ENCODE measurements at regions not wholly inside any gene's neighbourhood (a gene's known extent, or its start where the extent isn't known, plus 50 kb on each side); places are given as distances from the start of the nearest gene placed in this dataset.
"Not testable (repeated sequence)": the region's sequence is repeated elsewhere in the genome, so short reads cannot be mapped to it uniquely, and the experiment has no call there.

DNA sequence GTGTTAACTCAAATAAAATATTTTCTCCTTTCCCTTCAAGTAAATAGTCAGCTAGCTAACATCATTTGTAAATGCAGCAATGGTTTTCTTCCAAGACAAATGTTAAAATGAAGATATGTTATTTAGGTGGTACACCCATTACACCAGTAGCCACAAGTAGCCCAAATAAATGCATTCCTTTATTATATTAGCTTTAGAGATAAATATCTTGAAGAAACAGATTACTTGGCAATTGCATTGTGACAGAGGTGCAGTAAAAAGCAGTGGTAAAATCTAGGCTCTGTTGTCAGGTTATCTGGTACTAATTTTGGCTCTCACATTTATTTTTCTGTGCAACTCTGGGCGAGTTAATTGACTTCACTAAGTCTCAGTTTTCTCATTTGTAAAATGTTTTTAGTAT is 193.0 kb downstream of the NAA11 start:
- WGBS, 2 donors = 45 to 48% methylated on average over 1 of the region's 1 CpG
- intact Hi-C loops (cut with DNase I) = no loop called here
- TF ChIP-seq, protein P1, sequence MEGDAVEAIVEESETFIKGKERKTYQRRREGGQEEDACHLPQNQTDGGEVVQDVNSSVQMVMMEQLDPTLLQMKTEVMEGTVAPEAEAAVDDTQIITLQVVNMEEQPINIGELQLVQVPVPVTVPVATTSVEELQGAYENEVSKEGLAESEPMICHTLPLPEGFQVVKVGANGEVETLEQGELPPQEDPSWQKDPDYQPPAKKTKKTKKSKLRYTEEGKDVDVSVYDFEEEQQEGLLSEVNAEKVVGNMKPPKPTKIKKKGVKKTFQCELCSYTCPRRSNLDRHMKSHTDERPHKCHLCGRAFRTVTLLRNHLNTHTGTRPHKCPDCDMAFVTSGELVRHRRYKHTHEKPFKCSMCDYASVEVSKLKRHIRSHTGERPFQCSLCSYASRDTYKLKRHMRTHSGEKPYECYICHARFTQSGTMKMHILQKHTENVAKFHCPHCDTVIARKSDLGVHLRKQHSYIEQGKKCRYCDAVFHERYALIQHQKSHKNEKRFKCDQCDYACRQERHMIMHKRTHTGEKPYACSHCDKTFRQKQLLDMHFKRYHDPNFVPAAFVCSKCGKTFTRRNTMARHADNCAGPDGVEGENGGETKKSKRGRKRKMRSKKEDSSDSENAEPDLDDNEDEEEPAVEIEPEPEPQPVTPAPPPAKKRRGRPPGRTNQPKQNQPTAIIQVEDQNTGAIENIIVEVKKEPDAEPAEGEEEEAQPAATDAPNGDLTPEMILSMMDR (IDR thresholded peaks at IDR 0.05) = no peak
- no peak for TF ChIP-seq POLR2A (IDR thresholded peaks at IDR 0.05)
- H3K4me3 ChIP-seq = no peak overlapping the region
- H3K27me3 ChIP-seq = no peaks in the 10 kb centered on the region
- H3K4me1 ChIP-seq = no peaks in the 10 kb centered on the region
- peaks cover 0 to 9% (median 0%) of the 10 kb centered on the region in 3 donors for H3K9me3 ChIP-seq
- no peaks in the 10 kb centered on the region for H3K36me3 ChIP-seq (replicated peaks in 1 of 2; ENCODE audit: insufficient read depth in 1 of 2, low read depth in 2 of 2)
- H3K27ac ChIP-seq = no peak overlapping the region
- DNase-seq (no peak), ATAC-seq (no peak)

DNA sequence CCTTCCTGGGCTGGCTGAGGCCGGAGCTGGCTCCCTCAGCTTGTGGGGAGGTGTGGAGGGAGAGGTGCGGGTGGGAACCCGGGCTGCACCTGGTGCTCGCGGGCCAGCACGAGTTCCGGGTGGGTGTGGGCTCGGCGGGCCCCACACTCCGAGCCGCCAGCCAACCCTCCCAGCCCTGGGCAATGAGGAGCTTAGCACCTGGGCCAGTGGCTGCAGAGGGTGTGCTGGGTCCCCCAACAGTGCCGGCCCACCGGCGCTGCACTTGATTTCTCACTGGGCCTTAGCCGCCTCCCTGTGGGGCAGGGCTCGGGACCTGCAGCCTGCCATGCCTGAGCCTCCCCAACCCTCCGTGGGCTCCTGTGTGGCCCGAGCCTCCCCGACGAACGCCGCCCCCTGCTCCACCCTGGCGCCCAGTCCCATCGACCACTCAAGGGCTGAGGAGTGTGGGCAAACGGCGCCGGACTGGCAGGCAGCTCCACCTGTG is 182.7 kb upstream of the PAQR3 start:
- intact Hi-C loops (cut with DNase I) = no loop called here
- ATAC-seq = no peak
- TF ChIP-seq, protein P1 (IDR thresholded peaks at IDR 0.05) = no peak
- TF ChIP-seq POLR2A (IDR thresholded peaks at IDR 0.05) = no peak
- Histone ChIP-seq H3K4me3 (no peak overlapping the region), H3K9me3 (peaks cover 0 to 4% (median 0%) of the 10 kb centered on the region in 3 donors), H3K4me1 (no peaks in the 10 kb centered on the region), H3K36me3 (replicated peaks in 1 of 2; ENCODE audit: insufficient read depth in 1 of 2, low read depth in 2 of 2) (no peaks in the 10 kb centered on the region), H3K27ac (no peak overlapping the region), H3K27me3 (no peaks in the 10 kb centered on the region)
- WGBS, 2 donors = 89% methylated on average over 16 of the region's 27 CpGs; no CpG with 5 or more reads in 1 of the 2 donors
- no peak for DNase-seq

DNA sequence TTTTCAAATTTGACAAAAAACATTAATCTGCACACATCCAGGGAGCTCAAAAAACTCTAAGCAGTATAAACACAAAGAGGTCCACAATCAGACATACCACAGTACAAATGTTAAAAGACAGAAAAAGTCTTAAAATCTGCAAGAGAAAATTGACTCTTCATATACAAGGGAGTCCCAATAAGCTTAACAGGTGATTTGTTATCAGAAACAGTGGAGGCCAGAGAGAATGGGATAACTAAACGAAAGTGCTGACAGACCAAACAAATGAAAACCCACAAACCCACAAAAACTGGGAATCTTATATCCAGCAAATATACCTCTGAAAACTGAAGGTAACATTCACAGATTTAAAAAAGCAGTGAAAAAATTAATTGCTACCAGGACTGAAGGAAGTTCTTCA is 182.0 kb upstream of the PAQR3 start:
- intact Hi-C loops (cut with DNase I) = no loop called here
- Histone ChIP-seq H3K4me3 (no peak overlapping the region), H3K36me3 (replicated peaks in 1 of 2; ENCODE audit: insufficient read depth in 1 of 2, low read depth in 2 of 2) (no peaks in the 10 kb centered on the region), H3K27ac (no peak overlapping the region), H3K4me1 (no peaks in the 10 kb centered on the region), H3K9me3 (peaks cover 0 to 4% (median 0%) of the 10 kb centered on the region in 3 donors), H3K27me3 (no peaks in the 10 kb centered on the region)
- no peak for ATAC-seq
- 71 to 79% methylated on average over 1 of the region's 1 CpG for WGBS, 2 donors
- TF ChIP-seq POLR2A (IDR thresholded peaks at IDR 0.05) = no peak
- TF ChIP-seq, protein P1 (IDR thresholded peaks at IDR 0.05) = no peak
- DNase-seq = no peak

DNA sequence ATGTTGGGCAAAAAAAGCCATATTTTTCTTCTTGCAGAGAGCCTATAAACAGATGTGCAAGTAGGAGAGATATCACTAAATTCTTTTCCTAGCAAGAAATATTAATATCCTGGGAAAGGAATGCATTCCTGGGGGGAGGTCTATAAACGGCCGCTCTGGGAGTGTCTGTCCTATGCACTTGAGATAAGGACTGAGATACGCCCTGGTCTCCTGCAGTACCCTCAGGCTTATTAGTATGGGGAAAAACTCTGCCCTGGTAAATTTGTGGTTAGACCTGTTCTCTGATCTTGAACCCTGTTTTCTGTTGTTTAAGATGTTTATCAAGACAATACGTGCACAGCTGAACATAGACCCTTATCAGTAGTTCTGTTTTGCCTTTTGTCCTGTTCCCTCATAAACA is 177.8 kb upstream of the PAQR3 start:
- H3K36me3 ChIP-seq (replicated peaks in 1 of 2; ENCODE audit: insufficient read depth in 1 of 2, low read depth in 2 of 2); intact Hi-C loops (cut with DNase I); H3K4me3 ChIP-seq; DNase-seq; H3K9me3 ChIP-seq; H3K27ac ChIP-seq; H3K27me3 ChIP-seq; ATAC-seq; H3K4me1 ChIP-seq: not testable (repeated sequence)
- WGBS, 2 donors = 73 to 85% methylated on average over 4 of the region's 4 CpGs

DNA sequence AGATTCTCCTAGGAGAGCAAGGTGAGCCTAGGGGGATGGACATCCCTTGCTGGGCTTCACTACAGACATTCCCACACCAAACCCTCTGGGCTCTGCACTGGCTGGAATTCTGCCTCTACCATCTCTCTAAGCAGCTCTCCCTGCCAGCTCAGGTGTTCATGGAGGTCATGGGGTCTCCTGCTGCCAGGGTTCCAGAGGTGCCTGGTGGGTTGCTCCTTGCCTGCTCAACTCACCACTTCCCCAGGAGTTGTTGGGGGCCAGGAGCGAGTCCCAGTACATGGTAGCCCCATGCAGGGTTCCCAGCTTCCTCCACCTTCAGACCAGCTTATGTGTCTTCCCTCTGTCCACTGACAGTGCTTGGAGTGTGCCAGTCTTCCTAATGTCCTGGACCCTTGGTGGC is 167.8 kb upstream of the PAQR3 start:
- no peak for TF ChIP-seq POLR2A (IDR thresholded peaks at IDR 0.05)
- TF ChIP-seq, protein P1 (IDR thresholded peaks at IDR 0.05) = no peak
- H3K27me3 ChIP-seq = no peaks in the 10 kb centered on the region
- H3K27ac ChIP-seq = no peak overlapping the region
- no peak overlapping the region for H3K4me3 ChIP-seq
- H3K4me1 ChIP-seq = no peaks in the 10 kb centered on the region
- 82 to 93% methylated on average over 1 of the region's 1 CpG for WGBS, 2 donors
- no peaks in the 10 kb centered on the region for H3K9me3 ChIP-seq
- ATAC-seq (no peak), DNase-seq (no peak)
- intact Hi-C loops (cut with DNase I) = no loop called here
- H3K36me3 ChIP-seq (replicated peaks in 1 of 2; ENCODE audit: insufficient read depth in 1 of 2, low read depth in 2 of 2) = no peaks in the 10 kb centered on the region
